ENCODE measurements at regions not wholly inside any gene's neighbourhood (a gene's known extent, or its start where the extent isn't known, plus 50 kb on each side); places are given as distances from the start of the nearest gene placed in this dataset.

GRCh38 chrX:106300656-106301055, 132.6 kb downstream of the PWWP3B start:
- DNase-seq (no peak), ATAC-seq (no peak)
- H3K27ac Mint-ChIP-seq = no peak overlapping the region
- H3K27me3 Mint-ChIP-seq = no peaks in the 10 kb centered on the region
- H3K4me3 Mint-ChIP-seq = no peak overlapping the region
- no peaks in the 10 kb centered on the region for H3K4me1 Mint-ChIP-seq
- no peaks in the 10 kb centered on the region for H3K9me3 Mint-ChIP-seq

DNA sequence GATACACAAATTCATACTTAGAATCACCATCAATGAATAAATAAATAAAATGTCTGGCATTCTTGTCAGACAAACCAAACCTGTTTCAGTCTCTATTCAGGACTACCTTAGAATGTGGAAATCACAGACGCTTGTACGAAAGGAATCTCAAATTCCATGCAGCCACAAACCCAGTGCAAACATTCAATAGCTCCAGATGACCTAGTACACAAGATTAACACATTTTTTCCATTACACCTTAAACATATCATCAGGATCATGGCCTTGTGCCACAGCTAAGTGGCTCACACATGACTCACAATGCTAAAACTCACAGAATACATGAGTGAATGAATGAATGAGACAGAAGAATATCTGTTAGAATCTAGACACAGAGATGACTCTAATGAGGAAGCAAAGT, 134.2 kb downstream of the PWWP3B start:
- no peaks in the 10 kb centered on the region for H3K27me3 Mint-ChIP-seq
- H3K27ac Mint-ChIP-seq = no peak overlapping the region
- H3K4me3 Mint-ChIP-seq = no peak overlapping the region
- DNase-seq (no peak), ATAC-seq (no peak)
- H3K4me1 Mint-ChIP-seq = no peaks in the 10 kb centered on the region
- H3K9me3 Mint-ChIP-seq = no peaks in the 10 kb centered on the region

- DNase-seq (no peak), ATAC-seq (no peak)
- Mint-ChIP-seq H3K9me3 (no peaks in the 10 kb centered on the region), H3K27ac (no peak overlapping the region), H3K27me3 (no peaks in the 10 kb centered on the region), H3K4me1 (no peaks in the 10 kb centered on the region), H3K4me3 (no peak overlapping the region)
Observed at GRCh38 chrX:106306391-106306947, 138.4 kb downstream of the PWWP3B start.

DNA sequence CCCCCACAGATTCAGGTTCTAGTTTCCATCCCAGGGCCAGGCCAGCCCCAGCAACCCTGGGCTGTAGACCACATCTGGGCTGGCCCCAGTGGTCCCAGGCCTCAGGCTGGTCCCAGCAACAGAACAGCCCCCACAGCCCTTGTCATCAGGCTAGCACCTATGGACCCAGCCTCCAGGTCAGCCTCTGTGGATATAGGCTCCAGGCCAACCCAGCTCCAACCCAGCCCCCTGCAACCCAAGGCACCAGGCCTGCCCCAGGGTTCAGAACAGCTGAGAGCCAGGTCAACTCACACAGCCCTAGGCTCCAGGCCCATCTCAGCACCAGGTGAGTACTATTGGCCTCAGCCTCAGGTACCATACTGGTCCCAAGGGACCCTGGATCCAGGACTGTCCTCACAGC, 155.3 kb downstream of the PWWP3B start:
- DNase-seq = no peak
- Mint-ChIP-seq H3K27ac (no peak overlapping the region), H3K4me3 (no peak overlapping the region), H3K27me3 (no peaks in the 10 kb centered on the region), H3K9me3 (no peaks in the 10 kb centered on the region), H3K4me1 (no peaks in the 10 kb centered on the region)
- peak; percentile 12 for ATAC-seq

DNA sequence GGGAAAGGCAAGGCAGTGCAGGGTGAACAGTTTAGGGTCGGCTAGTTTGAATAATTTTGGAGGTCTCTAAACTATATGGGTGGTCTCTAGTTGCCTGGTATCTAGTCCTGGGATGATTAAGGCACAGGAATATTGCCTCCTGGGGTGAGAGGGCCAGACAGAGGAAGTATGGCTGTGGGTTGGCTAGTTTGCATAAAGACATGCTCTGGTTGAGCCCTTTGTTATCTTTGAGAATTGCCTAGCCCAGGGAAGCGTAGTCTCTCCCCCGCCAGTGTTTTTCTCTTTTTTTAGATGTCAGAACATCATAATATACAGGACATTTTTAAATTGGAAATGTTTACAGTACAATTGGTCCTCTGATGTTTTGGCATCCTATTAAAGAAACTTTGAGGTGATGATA, 163.5 kb downstream of the PWWP3B start:
- H3K4me3 Mint-ChIP-seq = no peak overlapping the region
- no peaks in the 10 kb centered on the region for H3K27me3 Mint-ChIP-seq
- no peaks in the 10 kb centered on the region for H3K9me3 Mint-ChIP-seq
- H3K27ac Mint-ChIP-seq = no peak overlapping the region
- ATAC-seq (no peak), DNase-seq (no peak)
- no peaks in the 10 kb centered on the region for H3K4me1 Mint-ChIP-seq

GRCh38 chrX:106341823-106342222, 173.7 kb downstream of the PWWP3B start:
- Mint-ChIP-seq H3K27ac (no peak overlapping the region), H3K9me3 (no peaks in the 10 kb centered on the region), H3K27me3 (no peaks in the 10 kb centered on the region), H3K4me3 (no peak overlapping the region), H3K4me1 (no peaks in the 10 kb centered on the region)
- no peak for ATAC-seq
- no peak for DNase-seq

DNA sequence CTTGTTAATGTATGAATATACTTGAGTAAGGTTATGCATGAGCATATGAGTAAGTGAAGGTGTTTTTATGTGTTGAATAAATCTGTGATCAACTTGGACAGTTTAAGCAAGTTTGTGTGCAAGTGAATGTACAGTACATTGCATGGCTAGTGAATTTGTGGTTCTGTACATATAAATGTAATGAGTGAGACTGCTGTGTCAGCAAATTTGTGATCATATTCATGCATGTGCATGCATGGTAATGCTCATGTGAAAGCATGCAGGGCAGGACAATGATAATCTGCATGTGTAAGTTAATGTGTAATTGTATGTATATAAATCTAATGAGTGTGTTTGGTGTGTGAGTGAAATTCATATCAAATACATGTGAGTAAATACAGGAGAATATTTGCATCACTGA, 188.5 kb downstream of the PWWP3B start:
- Mint-ChIP-seq H3K27ac (no peak overlapping the region), H3K4me1 (no peaks in the 10 kb centered on the region), H3K4me3 (no peak overlapping the region), H3K27me3 (no peaks in the 10 kb centered on the region), H3K9me3 (no peaks in the 10 kb centered on the region)
- DNase-seq (no peak), ATAC-seq (no peak)

GRCh38 chrX:106363214-106363613, 195.1 kb downstream of the PWWP3B start:
- Mint-ChIP-seq H3K4me1 (no peaks in the 10 kb centered on the region), H3K27ac (no peak overlapping the region)
- ATAC-seq = no peak

GRCh38 chrX:106378616-106379015, 210.5 kb downstream of the PWWP3B start:
- peak overlapping the region in 1 of 2 donors; percentile 19 for H3K4me3 Mint-ChIP-seq
- no peaks in the 10 kb centered on the region for H3K27me3 Mint-ChIP-seq
- H3K4me1 Mint-ChIP-seq = no peaks in the 10 kb centered on the region
- no peak for ATAC-seq
- no peak for DNase-seq
- no peaks in the 10 kb centered on the region for H3K9me3 Mint-ChIP-seq
- H3K27ac Mint-ChIP-seq = no peak overlapping the region

More at GRCh38 chrX:106363214-106363613, 195.1 kb downstream of the PWWP3B start:
- H3K9me3 Mint-ChIP-seq = no peaks in the 10 kb centered on the region
- no peak overlapping the region for H3K4me3 Mint-ChIP-seq
- no peaks in the 10 kb centered on the region for H3K27me3 Mint-ChIP-seq
- DNase-seq = no peak

GRCh38 chrX:106391284-106391911, 220.4 kb upstream of the RADX start:
- Mint-ChIP-seq H3K4me1 (no peaks in the 10 kb centered on the region), H3K9me3 (no peaks in the 10 kb centered on the region), H3K27ac (no peak overlapping the region), H3K4me3 (no peak overlapping the region), H3K27me3 (no peaks in the 10 kb centered on the region)
- DNase-seq (no peak), ATAC-seq (no peak)

GRCh38 chrX:106392346-106392745, 219.4 kb upstream of the RADX start:
- no peak overlapping the region for H3K27ac Mint-ChIP-seq
- no peak for ATAC-seq
- H3K4me3 Mint-ChIP-seq = no peak overlapping the region

GRCh38 chrX:106397788-106398538, 213.8 kb upstream of the RADX start:
- no peak overlapping the region for H3K27ac Mint-ChIP-seq
- H3K4me1 Mint-ChIP-seq = no peaks in the 10 kb centered on the region
- no peak overlapping the region for H3K4me3 Mint-ChIP-seq
- ATAC-seq = no peak
- no peaks in the 10 kb centered on the region for H3K27me3 Mint-ChIP-seq
- DNase-seq = no peak
- H3K9me3 Mint-ChIP-seq = no peaks in the 10 kb centered on the region

More at GRCh38 chrX:106392346-106392745, 219.4 kb upstream of the RADX start:
- H3K27me3 Mint-ChIP-seq = no peaks in the 10 kb centered on the region
- H3K4me1 Mint-ChIP-seq = no peaks in the 10 kb centered on the region
- DNase-seq = no peak
- H3K9me3 Mint-ChIP-seq = no peaks in the 10 kb centered on the region

DNA sequence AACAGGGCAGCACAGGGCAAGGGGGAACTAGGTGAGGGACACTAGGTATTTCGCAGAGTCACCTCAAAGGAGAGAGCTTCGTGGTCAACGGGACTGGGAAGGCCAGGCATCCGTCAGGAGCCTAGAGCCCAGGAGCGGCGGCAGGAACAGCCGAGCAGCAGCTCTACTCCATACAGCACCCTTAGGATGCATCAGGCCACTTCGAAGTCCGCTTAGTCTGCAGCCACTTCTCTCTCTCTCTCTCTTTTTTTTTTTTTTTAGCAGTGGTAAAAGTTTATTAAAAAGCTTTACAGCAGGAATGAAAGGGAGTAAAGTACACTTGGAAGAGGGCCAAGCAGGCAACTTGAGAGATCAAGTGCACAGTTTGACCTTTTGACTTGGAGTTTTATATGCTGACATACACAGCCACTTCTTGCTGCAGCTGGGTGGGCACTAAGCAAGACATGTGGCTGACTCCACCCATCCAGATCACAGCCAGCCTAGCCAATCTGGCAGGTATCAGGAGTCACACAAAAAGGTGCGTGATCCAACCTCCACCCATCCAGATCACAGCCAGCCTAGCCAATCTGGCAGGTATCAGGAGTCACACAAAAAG, 209.7 kb upstream of the RADX start:
- no peaks in the 10 kb centered on the region for H3K4me1 Mint-ChIP-seq
- H3K4me3 Mint-ChIP-seq = no peak overlapping the region
- no peaks in the 10 kb centered on the region for H3K27me3 Mint-ChIP-seq
- H3K27ac Mint-ChIP-seq = no peak overlapping the region
- no peak for DNase-seq
- no peaks in the 10 kb centered on the region for H3K9me3 Mint-ChIP-seq
- no peak for ATAC-seq

DNA sequence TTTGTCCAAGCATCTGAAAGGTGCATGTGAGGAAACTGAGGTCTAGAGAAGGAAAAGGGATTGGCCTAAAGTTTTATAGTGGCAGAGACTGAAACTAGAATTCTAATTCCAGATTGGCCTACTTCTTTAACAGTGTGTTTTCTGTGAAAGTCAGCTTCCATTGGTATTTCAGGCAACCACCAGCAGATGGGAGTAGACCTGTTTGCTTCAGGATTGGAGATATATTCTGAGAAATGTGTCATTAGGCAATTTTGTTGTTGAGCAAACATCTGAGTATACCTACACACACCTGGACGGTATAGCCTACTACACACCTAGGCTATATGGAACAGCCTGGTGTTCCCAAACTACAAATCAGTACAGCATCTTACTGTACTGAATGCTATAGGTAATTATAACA, 207.3 kb upstream of the RADX start:
- no peaks in the 10 kb centered on the region for H3K4me1 Mint-ChIP-seq
- H3K27ac Mint-ChIP-seq = no peak overlapping the region
- no peak overlapping the region for H3K4me3 Mint-ChIP-seq
- ATAC-seq (no peak), DNase-seq (no peak)
- no peaks in the 10 kb centered on the region for H3K9me3 Mint-ChIP-seq
- no peaks in the 10 kb centered on the region for H3K27me3 Mint-ChIP-seq

DNA sequence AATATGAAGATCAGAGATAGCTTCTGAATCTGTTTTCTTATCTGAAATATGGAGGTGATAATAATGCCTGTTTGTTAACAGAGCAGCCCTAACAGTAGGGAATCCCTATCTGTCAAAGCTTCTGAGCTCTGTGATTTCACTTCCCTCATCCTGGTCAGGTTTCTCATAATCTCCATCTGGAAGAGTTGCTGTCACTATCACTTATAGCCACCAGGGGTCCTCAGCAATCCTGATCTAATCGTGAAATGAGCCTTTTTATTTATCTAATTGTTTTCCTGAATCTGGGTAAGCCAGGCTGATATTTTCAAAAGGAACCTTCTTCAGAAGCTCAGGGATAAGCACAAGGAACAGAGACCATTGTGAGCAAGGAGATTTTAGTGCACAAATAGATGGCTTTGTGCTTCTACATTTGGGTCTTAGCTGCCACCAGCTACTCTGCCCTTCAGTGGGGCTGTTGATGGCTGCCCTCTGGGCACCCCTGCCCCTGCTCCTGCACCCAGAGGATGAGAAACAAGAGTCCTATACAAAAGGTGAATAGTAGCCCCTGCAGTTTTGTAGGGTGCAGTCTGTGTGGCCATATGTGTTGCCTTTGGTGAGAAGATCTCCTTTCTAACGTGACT, 196.4 kb upstream of the RADX start:
- DNase-seq (no peak), ATAC-seq (no peak)
- Mint-ChIP-seq H3K27me3 (no peaks in the 10 kb centered on the region), H3K27ac (no peak overlapping the region), H3K4me3 (no peak overlapping the region), H3K4me1 (no peaks in the 10 kb centered on the region), H3K9me3 (no peaks in the 10 kb centered on the region)

GRCh38 chrX:106436691-106437090, 175.1 kb upstream of the RADX start:
- DNase-seq (no peak), ATAC-seq (no peak)
- H3K27ac Mint-ChIP-seq = no peak overlapping the region
- no peaks in the 10 kb centered on the region for H3K27me3 Mint-ChIP-seq
- H3K4me1 Mint-ChIP-seq = no peaks in the 10 kb centered on the region
- no peaks in the 10 kb centered on the region for H3K9me3 Mint-ChIP-seq
- H3K4me3 Mint-ChIP-seq = no peak overlapping the region
